ENCODE measurements at regions not wholly inside any gene's neighbourhood (a gene's known extent, or its start where the extent isn't known, plus 50 kb on each side); places are given as distances from the start of the nearest gene placed in this dataset.

DNA sequence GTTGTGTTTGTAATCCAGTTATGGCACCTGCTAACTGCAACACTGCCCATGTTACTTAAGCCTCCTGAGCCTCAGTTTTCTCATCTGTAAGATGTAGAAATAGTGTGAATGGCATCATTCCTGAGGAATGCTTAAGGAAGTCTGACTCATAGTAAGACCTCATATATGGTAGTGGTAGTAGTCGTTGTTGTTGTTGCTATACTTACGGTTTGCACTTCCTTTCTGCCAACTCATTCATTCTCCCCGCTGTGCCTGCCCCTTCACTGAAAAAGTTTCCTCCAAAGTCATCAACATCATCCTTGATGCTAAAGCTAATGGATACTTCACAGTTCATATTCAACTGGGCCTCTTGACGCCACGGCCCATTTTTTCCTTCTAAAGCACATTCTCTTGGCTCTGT, 54.2 kb upstream of the SPANXN3 start:
- TF ChIP-seq, protein P1, sequence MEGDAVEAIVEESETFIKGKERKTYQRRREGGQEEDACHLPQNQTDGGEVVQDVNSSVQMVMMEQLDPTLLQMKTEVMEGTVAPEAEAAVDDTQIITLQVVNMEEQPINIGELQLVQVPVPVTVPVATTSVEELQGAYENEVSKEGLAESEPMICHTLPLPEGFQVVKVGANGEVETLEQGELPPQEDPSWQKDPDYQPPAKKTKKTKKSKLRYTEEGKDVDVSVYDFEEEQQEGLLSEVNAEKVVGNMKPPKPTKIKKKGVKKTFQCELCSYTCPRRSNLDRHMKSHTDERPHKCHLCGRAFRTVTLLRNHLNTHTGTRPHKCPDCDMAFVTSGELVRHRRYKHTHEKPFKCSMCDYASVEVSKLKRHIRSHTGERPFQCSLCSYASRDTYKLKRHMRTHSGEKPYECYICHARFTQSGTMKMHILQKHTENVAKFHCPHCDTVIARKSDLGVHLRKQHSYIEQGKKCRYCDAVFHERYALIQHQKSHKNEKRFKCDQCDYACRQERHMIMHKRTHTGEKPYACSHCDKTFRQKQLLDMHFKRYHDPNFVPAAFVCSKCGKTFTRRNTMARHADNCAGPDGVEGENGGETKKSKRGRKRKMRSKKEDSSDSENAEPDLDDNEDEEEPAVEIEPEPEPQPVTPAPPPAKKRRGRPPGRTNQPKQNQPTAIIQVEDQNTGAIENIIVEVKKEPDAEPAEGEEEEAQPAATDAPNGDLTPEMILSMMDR (IDR thresholded peaks at IDR 0.05), result no peak
- TF ChIP-seq POLR2A (IDR thresholded peaks at IDR 0.05), result no peak

All from heart left ventricle (tissue), 13 donors.